Left ventricle myocardium superior (tissue), 1 donor: ENCODE measurements at regions not wholly inside any gene's neighbourhood (a gene's known extent, or its start where the extent isn't known, plus 50 kb on each side); places are given as distances from the start of the nearest gene placed in this dataset.

Experiments
- ATAC-seq: fragments of 200-7000 bp; cut with Tn5 transposase; one replicate; pipeline ENCODE4 v1.9.1; 2020; ENCODE audit warnings: mild to moderate bottlenecking, moderate library complexity
- DNase-seq: peaks from one replicate; pipeline ENCODE4 v3.0.0-alpha.2; 2020
- intact Hi-C: fragments of 100-400 bp; cut with micrococcal nuclease; formaldehyde crosslinking; loops from one replicate; pipeline ENCODE4 v1.11.0; 2022
- donor health status: DM: no; HTN: yes; CAD: no; lungs with severe emphysema.

GRCh38 chr4:59063015-59063720 is 1953.0 kb upstream of the IGFBP7 start:
- no peak for ATAC-seq
- intact Hi-C loops: no loop called here

GRCh38 chr4:59068722-59069418 is 1958.7 kb upstream of the IGFBP7 start:
- DNase-seq: no peak
- intact Hi-C loops: no loop called here
- ATAC-seq: no peak

More at GRCh38 chr4:59063015-59063720, 1953.0 kb upstream of the IGFBP7 start:
- DNase-seq: no peak

- intact Hi-C loops: no loop called here
- DNase-seq (no peak), ATAC-seq (no peak)
Observed at GRCh38 chr4:59086410-59086809, 1976.2 kb upstream of the IGFBP7 start.

- DNase-seq (no peak), ATAC-seq (no peak)
- intact Hi-C loops: no loop called here
Observed at GRCh38 chr4:59091146-59092142, 1981.3 kb upstream of the IGFBP7 start.

GRCh38 chr4:59094505-59094904 is 1984.3 kb upstream of the IGFBP7 start:
- intact Hi-C loops: no loop called here
- DNase-seq (no peak), ATAC-seq (no peak)

GRCh38 chr4:59102311-59102710 is 1992.1 kb upstream of the IGFBP7 start:
- intact Hi-C loops: no loop called here
- ATAC-seq: no peak
- no peak for DNase-seq

- DNase-seq (no peak), ATAC-seq (no peak)
- intact Hi-C loops: no loop called here
Observed at GRCh38 chr4:59120287-59120814, 2010.2 kb upstream of the IGFBP7 start.

GRCh38 chr4:59122626-59123025 is 2012.4 kb upstream of the IGFBP7 start:
- ATAC-seq: no peak
- no peak for DNase-seq
- intact Hi-C loops: no loop called here

- ATAC-seq (no peak), DNase-seq (no peak)
- intact Hi-C loops: no loop called here
Observed at GRCh38 chr4:59126159-59126558, 2016.0 kb upstream of the IGFBP7 start.

GRCh38 chr4:59127006-59127405 is 2016.8 kb upstream of the IGFBP7 start:
- ATAC-seq (no peak), DNase-seq (no peak)
- intact Hi-C loops: no loop called here

- no peak for DNase-seq
- intact Hi-C loops: no loop called here
- no peak for ATAC-seq
Observed at GRCh38 chr4:59127743-59128142, 2017.6 kb upstream of the IGFBP7 start.

GRCh38 chr4:59135248-59135985 is 2025.2 kb upstream of the IGFBP7 start:
- DNase-seq: no peak
- intact Hi-C loops: no loop called here
- ATAC-seq: no peak

- intact Hi-C loops: no loop called here
- no peak for DNase-seq
- no peak for ATAC-seq
Observed at GRCh38 chr4:59161249-59161648, 2038.9 kb upstream of the ADGRL3 start.

GRCh38 chr4:59175617-59176016 is 2024.5 kb upstream of the ADGRL3 start:
- intact Hi-C loops: no loop called here
- ATAC-seq: no peak
- DNase-seq: no peak

- intact Hi-C loops: no loop called here
- no peak for ATAC-seq
- no peak for DNase-seq
Observed at GRCh38 chr4:59179372-59179771, 2020.8 kb upstream of the ADGRL3 start.

- intact Hi-C loops: no loop called here
- ATAC-seq: no peak
- DNase-seq: no peak
Observed at GRCh38 chr4:59180161-59180560, 2020.0 kb upstream of the ADGRL3 start.

GRCh38 chr4:59180969-59181368 is 2019.2 kb upstream of the ADGRL3 start:
- ATAC-seq: no peak
- DNase-seq: no peak
- intact Hi-C loops: no loop called here

- ATAC-seq (no peak), DNase-seq (no peak)
- intact Hi-C loops: no loop called here
Observed at GRCh38 chr4:59195839-59196238, 2004.3 kb upstream of the ADGRL3 start.

GRCh38 chr4:59200992-59201391 is 1999.1 kb upstream of the ADGRL3 start:
- no peak for DNase-seq
- intact Hi-C loops: no loop called here
- ATAC-seq: peak; percentile 82
